ENCODE measurements at regions not wholly inside any gene's neighbourhood (a gene's known extent, or its start where the extent isn't known, plus 50 kb on each side); places are given as distances from the start of the nearest gene placed in this dataset.
"Not testable (repeated sequence)": the region's sequence is repeated elsewhere in the genome, so short reads cannot be mapped to it uniquely, and the experiment has no call there.

DNA sequence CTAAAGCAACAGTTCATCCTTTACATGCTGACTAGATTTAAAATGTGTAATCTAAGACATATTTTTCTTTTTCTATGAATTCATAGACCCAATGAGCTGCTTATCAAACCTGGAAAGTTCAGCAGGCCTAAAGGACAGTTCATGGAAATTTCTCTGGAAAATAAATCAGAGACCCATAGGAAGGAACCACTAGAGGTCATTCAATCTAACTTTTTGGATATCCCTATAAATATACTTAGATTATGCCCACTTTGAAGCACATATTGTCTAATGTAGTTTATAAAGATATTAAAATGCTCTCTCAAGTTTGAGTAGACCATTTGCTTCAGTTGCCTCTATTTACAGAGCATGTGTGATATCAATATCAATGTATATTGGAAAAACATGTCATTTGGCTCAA, 473.0 kb downstream of the FAT4 start:
- intact Hi-C loops (cut with micrococcal nuclease), result no loop called here
- Mint-ChIP-seq H3K27me3 (no peaks in the 10 kb centered on the region), H3K4me1 (ENCODE audit: low read depth) (no peaks in the 10 kb centered on the region), H3K9me3 (no peaks in the 10 kb centered on the region), H3K4me3 (no peak overlapping the region), H3K27ac (no peak overlapping the region), H3K36me3 (ENCODE audit: low read depth) (no peaks in the 10 kb centered on the region)

DNA sequence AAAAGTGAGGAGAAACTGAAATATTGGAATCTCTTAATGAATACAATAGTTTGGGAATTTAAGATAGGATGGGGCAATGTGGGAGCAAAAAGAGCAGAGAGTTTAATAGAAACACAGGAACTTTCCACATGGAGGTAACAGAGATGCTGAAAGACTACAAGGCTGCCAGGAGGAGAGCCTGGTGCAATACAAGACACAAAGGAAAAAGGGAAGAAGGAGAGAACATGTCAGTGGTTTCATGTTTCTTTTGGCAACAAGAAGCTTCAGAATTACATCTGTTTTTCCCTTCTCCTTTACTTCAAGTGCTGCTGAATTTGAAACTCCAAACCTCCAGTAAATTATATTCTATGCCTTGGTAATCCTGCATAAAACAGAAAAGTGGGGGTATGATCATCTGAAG, 474.3 kb downstream of the FAT4 start:
- Mint-ChIP-seq H3K36me3 (ENCODE audit: low read depth) (no peaks in the 10 kb centered on the region), H3K27me3 (no peaks in the 10 kb centered on the region)
- intact Hi-C loops (cut with micrococcal nuclease), result no loop called here

DNA sequence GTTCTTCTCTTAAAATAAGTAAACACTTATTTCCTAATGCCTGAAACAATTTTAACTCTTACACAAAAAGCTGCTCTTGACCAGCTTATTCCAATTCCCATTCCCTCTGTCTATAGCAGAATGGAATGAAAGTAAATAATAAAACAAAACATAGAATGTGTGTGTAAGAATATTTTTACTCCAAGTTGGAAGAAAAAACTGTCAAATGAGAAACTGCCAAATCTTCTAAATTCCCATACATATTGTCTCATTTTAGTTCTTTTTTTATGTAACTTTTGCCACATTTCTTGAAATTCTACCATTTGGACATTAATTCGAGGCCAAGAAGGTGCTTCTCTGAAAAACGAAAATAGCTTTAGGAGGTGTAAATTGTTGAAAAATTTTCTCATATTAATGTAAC, 477.1 kb downstream of the FAT4 start:
- Mint-ChIP-seq H3K4me3 (no peak overlapping the region), H3K9me3 (no peaks in the 10 kb centered on the region), H3K36me3 (ENCODE audit: low read depth) (no peaks in the 10 kb centered on the region), H3K4me1 (ENCODE audit: low read depth) (no peaks in the 10 kb centered on the region), H3K27me3 (no peaks in the 10 kb centered on the region), H3K27ac (no peak overlapping the region)
- intact Hi-C loops (cut with micrococcal nuclease), result no loop called here

More for the DNA sequence above, 474.3 kb downstream of the FAT4 start:
- no peaks in the 10 kb centered on the region for H3K4me1 Mint-ChIP-seq (ENCODE audit: low read depth)
- H3K4me3 Mint-ChIP-seq, result no peak overlapping the region
- H3K9me3 Mint-ChIP-seq, result no peaks in the 10 kb centered on the region
- H3K27ac Mint-ChIP-seq, result no peak overlapping the region

DNA sequence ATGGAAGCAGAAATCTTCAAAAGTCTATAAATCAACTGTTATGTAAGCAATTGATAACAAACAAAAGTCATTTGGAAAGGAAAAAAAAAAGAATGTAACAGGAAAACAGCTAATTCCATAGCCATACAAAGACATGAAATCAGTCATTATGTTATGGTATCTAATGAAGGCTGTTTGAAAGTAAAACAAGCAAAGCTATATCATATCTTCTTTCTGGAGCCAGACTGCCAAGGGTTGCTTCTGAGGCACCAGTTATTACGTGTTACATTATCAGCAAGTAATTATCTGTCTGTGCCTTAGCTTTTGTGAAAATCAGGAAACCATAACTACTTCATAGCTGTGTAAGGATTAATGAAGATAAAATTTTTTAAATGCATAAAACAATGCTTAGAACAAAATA, 480.2 kb downstream of the FAT4 start:
- Mint-ChIP-seq H3K36me3 (ENCODE audit: low read depth) (no peaks in the 10 kb centered on the region), H3K4me3 (no peak overlapping the region), H3K27ac (no peak overlapping the region), H3K4me1 (ENCODE audit: low read depth) (no peaks in the 10 kb centered on the region), H3K9me3 (no peaks in the 10 kb centered on the region), H3K27me3 (no peaks in the 10 kb centered on the region)
- intact Hi-C loops (cut with micrococcal nuclease), result no loop called here

DNA sequence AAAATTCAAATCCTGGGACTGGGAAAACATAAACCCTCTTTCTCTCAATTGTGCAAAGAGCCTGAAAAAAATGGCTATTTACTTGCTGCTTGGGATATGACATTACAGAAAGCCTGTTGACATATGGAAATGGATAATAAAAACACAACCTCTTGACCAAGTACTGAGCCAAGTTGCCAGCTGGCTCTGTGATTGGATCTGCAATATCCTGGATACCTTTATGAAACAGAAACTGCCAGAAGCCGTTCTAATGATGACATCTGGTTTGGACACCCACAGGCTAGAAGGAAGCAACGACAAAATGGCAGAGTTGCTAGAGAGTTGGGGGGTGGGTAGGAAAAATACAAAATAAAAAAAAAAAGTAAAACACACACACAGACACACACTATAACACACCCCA, 481.4 kb downstream of the FAT4 start:
- H3K27me3 Mint-ChIP-seq, result no peaks in the 10 kb centered on the region
- no peak overlapping the region for H3K27ac Mint-ChIP-seq
- H3K4me3 Mint-ChIP-seq, result no peak overlapping the region
- H3K36me3 Mint-ChIP-seq (ENCODE audit: low read depth), result no peaks in the 10 kb centered on the region
- no peaks in the 10 kb centered on the region for H3K9me3 Mint-ChIP-seq
- no peaks in the 10 kb centered on the region for H3K4me1 Mint-ChIP-seq (ENCODE audit: low read depth)
- intact Hi-C loops (cut with micrococcal nuclease), result no loop called here

DNA sequence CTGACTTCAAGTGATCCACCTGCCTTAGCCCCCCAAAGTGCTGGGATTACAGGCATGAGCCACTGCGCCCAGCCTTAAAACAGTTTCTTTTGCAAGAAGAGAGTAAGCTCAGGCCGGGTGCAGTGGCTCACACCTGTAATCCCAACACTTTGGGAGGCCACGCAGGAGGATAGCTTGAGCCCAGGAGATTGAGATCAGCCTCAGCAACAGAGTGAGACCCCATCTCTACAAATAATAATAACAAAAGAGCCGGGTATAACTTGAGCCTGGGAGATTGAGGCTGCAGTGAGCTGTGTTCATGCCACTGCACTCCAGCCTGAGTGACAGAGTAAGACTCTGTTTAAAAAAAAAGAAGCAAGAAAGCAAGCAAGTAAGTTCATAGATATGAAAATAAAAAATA, 482.9 kb downstream of the FAT4 start:
- H3K27me3 Mint-ChIP-seq; intact Hi-C loops (cut with micrococcal nuclease); H3K36me3 Mint-ChIP-seq (ENCODE audit: low read depth); H3K27ac Mint-ChIP-seq; H3K4me1 Mint-ChIP-seq (ENCODE audit: low read depth); H3K4me3 Mint-ChIP-seq; H3K9me3 Mint-ChIP-seq: not testable (repeated sequence)

DNA sequence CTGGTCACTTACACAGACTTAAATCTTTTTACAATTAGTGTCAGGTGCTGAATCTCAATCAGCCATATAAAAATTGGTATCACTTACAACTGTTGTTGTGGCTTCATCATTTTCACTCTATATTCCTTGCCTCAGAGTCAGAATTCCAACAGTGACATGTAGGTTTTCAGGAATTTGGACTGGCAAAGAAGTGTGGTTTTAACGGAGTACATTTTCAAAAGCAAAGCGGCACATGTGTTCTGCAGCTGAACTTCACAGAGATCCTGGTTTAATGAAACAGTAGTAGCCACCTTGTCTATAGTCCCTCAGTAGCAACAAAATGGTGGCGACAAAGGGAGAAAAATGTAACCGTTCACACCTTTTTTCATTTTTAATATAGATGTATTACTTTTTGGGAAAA, 486.6 kb downstream of the FAT4 start:
- Mint-ChIP-seq H3K27ac (no peak overlapping the region), H3K36me3 (ENCODE audit: low read depth) (no peaks in the 10 kb centered on the region)

DNA sequence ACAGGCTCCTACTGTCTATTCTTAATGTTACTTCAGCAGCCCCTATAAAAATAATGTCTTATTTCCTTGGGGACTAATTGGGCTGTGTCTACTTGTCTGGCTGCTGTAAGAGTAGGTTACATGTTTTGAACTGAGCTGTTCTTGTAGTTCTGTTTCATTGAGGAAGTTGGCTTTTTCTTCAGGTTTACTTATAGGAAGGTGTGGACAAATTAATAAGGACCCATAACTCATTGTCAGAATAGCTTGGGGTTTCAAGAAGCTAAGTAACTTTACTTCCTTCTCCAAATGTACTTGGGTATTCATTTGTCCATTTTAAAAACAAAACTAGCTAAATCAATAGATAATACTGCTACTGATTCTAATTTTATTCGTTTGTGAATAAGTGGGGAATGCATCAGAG, 487.2 kb downstream of the FAT4 start:
- Mint-ChIP-seq H3K27ac (no peak overlapping the region), H3K27me3 (no peaks in the 10 kb centered on the region), H3K36me3 (ENCODE audit: low read depth) (no peaks in the 10 kb centered on the region), H3K4me1 (ENCODE audit: low read depth) (no peaks in the 10 kb centered on the region), H3K4me3 (no peak overlapping the region), H3K9me3 (no peaks in the 10 kb centered on the region)
- intact Hi-C loops (cut with micrococcal nuclease), result no loop called here

More for the DNA sequence above, 486.6 kb downstream of the FAT4 start:
- no peaks in the 10 kb centered on the region for H3K4me1 Mint-ChIP-seq (ENCODE audit: low read depth)
- H3K9me3 Mint-ChIP-seq, result no peaks in the 10 kb centered on the region
- H3K27me3 Mint-ChIP-seq, result no peaks in the 10 kb centered on the region
- H3K4me3 Mint-ChIP-seq, result no peak overlapping the region
- intact Hi-C loops (cut with micrococcal nuclease), result no loop called here

DNA sequence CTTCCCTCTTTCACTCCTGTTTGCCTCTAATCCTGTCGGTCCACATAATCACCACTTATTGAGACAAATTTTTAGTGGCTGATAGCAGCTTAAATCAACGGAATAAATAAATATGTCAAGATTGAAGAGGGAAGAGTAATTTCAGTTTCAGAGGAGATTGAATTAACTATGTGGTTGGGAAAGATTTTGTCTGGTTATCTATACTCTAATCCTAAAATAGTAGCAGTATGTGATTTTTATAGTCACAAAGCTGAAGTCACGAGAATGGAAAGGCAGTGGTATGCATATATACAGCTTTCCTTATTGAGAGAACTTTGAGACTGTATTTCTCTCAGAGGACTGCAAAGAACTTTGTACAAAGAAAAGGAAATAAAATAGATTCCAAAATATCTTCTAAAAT, 493.3 kb downstream of the FAT4 start:
- H3K27me3 Mint-ChIP-seq, result no peaks in the 10 kb centered on the region
- H3K36me3 Mint-ChIP-seq (ENCODE audit: low read depth), result no peaks in the 10 kb centered on the region
- no peak overlapping the region for H3K27ac Mint-ChIP-seq
- peaks cover 1% of the 10 kb centered on the region for H3K9me3 Mint-ChIP-seq
- intact Hi-C loops (cut with micrococcal nuclease), result no loop called here
- no peak overlapping the region for H3K4me3 Mint-ChIP-seq
- H3K4me1 Mint-ChIP-seq (ENCODE audit: low read depth), result no peaks in the 10 kb centered on the region

DNA sequence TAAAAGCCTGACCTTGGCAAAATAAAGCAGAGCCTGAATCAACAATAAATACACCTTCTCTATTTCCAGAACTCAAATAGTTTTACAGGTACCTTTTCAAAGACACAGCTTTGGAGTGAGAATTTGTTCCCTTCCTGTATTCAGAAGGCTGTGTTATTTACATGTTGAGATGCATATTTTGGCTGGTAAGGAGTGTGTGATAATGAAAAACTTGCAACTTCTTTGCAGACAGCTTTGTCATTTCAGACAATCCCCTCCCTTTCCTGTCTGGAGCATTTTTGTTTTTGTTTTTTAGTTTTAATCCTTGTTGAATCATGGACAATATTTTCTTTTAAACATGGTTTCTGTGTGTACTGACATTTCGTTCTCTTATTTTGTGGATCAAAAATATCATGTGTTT, 493.8 kb downstream of the FAT4 start:
- Mint-ChIP-seq H3K36me3 (ENCODE audit: low read depth) (no peaks in the 10 kb centered on the region), H3K9me3 (peaks cover 7% of the 10 kb centered on the region), H3K27me3 (no peaks in the 10 kb centered on the region), H3K4me3 (no peak overlapping the region), H3K27ac (no peak overlapping the region), H3K4me1 (ENCODE audit: low read depth) (no peaks in the 10 kb centered on the region)
- intact Hi-C loops (cut with micrococcal nuclease), result no loop called here

DNA sequence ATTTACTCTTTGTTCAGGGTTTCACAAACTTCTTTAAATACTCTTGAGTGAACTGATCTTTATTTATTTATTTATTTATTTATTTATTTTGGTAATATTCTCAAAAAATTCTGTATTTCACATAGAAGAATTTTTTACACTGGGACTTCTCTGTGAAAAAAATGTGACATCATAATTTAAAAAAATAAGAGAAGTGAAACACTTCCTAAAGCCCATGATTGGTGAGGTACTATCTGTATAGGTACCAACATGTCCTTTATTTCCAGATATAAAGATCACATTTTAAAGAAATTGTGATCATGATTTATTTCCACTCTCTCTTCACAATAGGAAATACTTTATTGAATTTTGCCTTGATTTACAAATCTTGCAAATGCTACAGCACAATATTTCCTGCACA, 497.1 kb downstream of the FAT4 start:
- H3K36me3 Mint-ChIP-seq (ENCODE audit: low read depth), result no peaks in the 10 kb centered on the region
- H3K27ac Mint-ChIP-seq, result no peak overlapping the region
- peaks cover 18% of the 10 kb centered on the region for H3K9me3 Mint-ChIP-seq
- intact Hi-C loops (cut with micrococcal nuclease), result no loop called here
- no peaks in the 10 kb centered on the region for H3K27me3 Mint-ChIP-seq
- H3K4me1 Mint-ChIP-seq (ENCODE audit: low read depth), result no peaks in the 10 kb centered on the region
- H3K4me3 Mint-ChIP-seq, result no peak overlapping the region

DNA sequence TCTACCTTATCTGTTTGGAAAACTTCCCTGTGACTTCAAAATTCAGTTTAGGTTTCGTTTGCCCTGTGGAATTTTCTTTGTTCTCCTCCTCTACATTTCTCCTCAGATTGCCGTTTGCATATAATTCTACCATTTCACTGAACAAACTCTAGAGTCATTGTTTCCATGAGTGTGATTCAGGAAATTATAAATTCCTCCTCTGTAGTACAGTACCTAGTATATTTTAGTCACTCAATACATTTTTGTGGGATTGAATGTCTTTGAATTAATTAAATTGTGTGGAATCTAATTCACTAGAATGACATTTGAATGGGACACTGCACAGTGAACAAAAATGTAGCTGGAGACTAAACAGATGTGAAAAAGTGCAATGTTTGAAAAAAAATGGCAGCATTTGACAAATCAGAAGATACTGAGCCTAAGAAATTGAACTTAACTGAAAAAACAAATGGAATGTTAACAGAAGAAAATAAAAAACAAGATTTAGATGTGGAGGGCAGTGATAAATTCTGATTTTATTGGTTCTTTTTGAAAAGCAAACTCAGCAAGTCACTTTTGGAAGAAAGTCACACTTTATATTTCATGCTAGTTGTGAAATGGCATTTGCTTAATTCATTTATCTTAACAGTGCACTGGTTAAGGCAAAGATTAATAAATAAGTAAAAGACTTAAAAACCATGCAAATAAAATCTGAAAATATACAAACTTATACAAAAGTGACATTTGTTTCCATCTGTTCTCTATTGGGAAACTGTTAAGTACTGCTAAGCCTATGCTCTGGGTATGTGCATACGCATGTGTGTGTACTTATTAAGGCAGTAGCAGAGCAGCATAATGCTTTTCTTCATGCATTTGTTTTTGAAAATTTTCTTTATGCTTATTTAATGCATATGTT, 512.3 kb downstream of the FAT4 start:
- Mint-ChIP-seq H3K4me3 (no peak overlapping the region), H3K27me3 (no peaks in the 10 kb centered on the region), H3K9me3 (no peaks in the 10 kb centered on the region), H3K27ac (no peak overlapping the region), H3K4me1 (ENCODE audit: low read depth) (no peaks in the 10 kb centered on the region), H3K36me3 (ENCODE audit: low read depth) (no peaks in the 10 kb centered on the region)
- intact Hi-C loops (cut with micrococcal nuclease), result no loop called here

DNA sequence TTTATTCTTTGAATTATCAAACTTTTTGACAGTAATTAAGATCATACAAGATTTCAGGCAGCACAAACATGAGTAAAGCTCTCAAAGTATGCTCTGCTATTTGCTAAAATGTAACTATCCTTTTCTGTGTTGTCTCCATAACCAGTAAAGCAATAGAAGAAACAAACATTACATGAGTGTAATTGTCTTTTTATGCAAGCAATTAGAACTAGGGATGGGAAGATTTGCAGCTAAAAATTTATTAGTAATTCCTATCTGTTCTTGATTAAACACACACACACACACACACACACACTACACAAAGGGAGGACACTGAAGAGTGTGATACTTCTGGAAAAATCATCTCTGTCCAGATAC, 512.9 kb downstream of the FAT4 start:
- H3K36me3 Mint-ChIP-seq (ENCODE audit: low read depth), result no peaks in the 10 kb centered on the region
- H3K27me3 Mint-ChIP-seq, result no peaks in the 10 kb centered on the region
- no peak overlapping the region for H3K4me3 Mint-ChIP-seq
- H3K27ac Mint-ChIP-seq, result no peak overlapping the region
- intact Hi-C loops (cut with micrococcal nuclease), result no loop called here
- H3K4me1 Mint-ChIP-seq (ENCODE audit: low read depth), result no peaks in the 10 kb centered on the region
- H3K9me3 Mint-ChIP-seq, result no peaks in the 10 kb centered on the region

DNA sequence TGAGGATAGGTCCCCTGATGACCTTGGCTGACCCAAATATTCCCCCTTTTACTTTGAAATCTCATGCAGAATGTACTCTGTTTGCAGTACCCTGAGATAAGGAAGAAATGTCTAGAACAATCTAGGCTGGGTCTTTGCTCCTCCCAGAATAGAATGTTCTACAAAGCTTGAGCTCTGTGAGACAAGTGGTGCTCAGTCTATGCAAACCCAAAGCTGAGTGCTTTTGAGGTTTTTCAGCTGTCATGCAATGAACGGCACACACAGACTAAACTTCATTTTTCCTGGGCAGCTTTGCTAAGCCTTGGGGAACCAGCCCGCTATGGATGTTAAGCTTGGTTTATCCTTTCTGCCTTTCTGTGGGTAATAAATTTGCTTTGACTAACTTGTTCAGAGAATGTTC, 513.6 kb downstream of the FAT4 start:
- intact Hi-C loops (cut with micrococcal nuclease), result no loop called here
- no peaks in the 10 kb centered on the region for H3K27me3 Mint-ChIP-seq
- H3K4me1 Mint-ChIP-seq (ENCODE audit: low read depth), result no peaks in the 10 kb centered on the region
- H3K36me3 Mint-ChIP-seq (ENCODE audit: low read depth), result no peaks in the 10 kb centered on the region
- H3K27ac Mint-ChIP-seq, result no peak overlapping the region
- H3K9me3 Mint-ChIP-seq, result no peaks in the 10 kb centered on the region
- no peak overlapping the region for H3K4me3 Mint-ChIP-seq

DNA sequence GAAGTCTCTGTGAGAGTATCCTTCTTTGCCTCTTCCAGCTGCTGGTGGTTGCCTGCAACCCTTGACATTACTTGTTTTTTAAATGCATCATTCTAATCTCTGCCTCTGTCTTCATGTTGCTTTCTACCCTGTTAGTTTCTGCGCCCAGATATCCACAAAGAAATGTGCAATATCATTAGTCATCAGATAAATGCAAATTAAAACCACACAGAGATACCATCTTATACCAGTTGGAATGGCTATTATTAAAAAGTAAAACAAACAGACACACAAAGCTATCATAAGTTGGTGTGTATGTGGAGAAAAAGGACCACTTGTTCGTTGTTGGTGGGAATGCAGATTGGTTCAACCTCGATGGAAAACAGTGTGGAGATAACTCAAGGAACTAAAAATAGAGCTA, 517.4 kb downstream of the FAT4 start:
- Mint-ChIP-seq H3K4me3 (no peak overlapping the region), H3K4me1 (ENCODE audit: low read depth) (no peaks in the 10 kb centered on the region), H3K9me3 (no peaks in the 10 kb centered on the region), H3K27me3 (no peaks in the 10 kb centered on the region), H3K27ac (no peak overlapping the region), H3K36me3 (ENCODE audit: low read depth) (no peaks in the 10 kb centered on the region)
- intact Hi-C loops (cut with micrococcal nuclease), result no loop called here

Data from dendritic cell treated with granulocyte-macrophage colony-stimulating factor and Interleukin-4, amounts not matched to agents 40 ng/mL and 50 ng/mL, for 4 days (primary cell).